Neural crest cell (in vitro differentiated cells): ENCODE measurements at regions not wholly inside any gene's neighbourhood (a gene's known extent, or its start where the extent isn't known, plus 50 kb on each side); places are given as distances from the start of the nearest gene placed in this dataset.
A peak's percentile ranks its signal among the peaks of the same experiment; 100 is the strongest.
"Not testable (repeated sequence)": the region's sequence is repeated elsewhere in the genome, so short reads cannot be mapped to it uniquely, and the experiment has no call there.

Source experiments
- DNase-seq: peaks from one replicate; pipeline ENCODE4 v3.0.0; 2021; ENCODE audit warnings: low read depth, mixed read lengths, low spot score
- H3K27ac Mint-ChIP-seq: one replicate; pipeline ENCODE4 v1.8.0; 2021; ENCODE audit warnings: mild to moderate bottlenecking, mixed read lengths; ENCODE audit not compliant: unreplicated experiment
- H3K27me3 Mint-ChIP-seq: 2 replicates; pipeline ENCODE4 v1.8.0; 2021; ENCODE audit warnings: low read depth, mild to moderate bottlenecking, mixed read lengths
- H3K36me3 Mint-ChIP-seq: 2 replicates; pipeline ENCODE4 v1.8.0; 2021; ENCODE audit warnings: low read depth, mild to moderate bottlenecking, mixed read lengths
- H3K4me1 Mint-ChIP-seq: 2 replicates; pipeline ENCODE4 v1.8.0; 2021; ENCODE audit warnings: mixed read lengths
- H3K4me3 Mint-ChIP-seq: one replicate; pipeline ENCODE4 v1.8.0; 2021; ENCODE audit warnings: mild to moderate bottlenecking, mixed read lengths
- H3K9me3 Mint-ChIP-seq: 2 replicates; pipeline ENCODE4 v1.8.0; 2021; ENCODE audit warnings: mixed read lengths
- CTCF ChIP-seq: fragments of 200-600 bp; sonication (generic); conservative IDR thresholded peaks from 2 replicates; pipeline ENCODE4 v1.5.0; 2021; ENCODE audit warnings: antibody characterized with exemption, mild to moderate bottlenecking

- no peaks in the 10 kb centered on the region for H3K27me3 Mint-ChIP-seq
- no peak for DNase-seq
- no peaks in the 10 kb centered on the region for H3K9me3 Mint-ChIP-seq
- no peaks in the 10 kb centered on the region for H3K36me3 Mint-ChIP-seq
- no peak for TF ChIP-seq CTCF
- H3K4me3 Mint-ChIP-seq = no peak overlapping the region
- H3K27ac Mint-ChIP-seq = peak overlapping the region; percentile 9
- H3K4me1 Mint-ChIP-seq = no peaks in the 10 kb centered on the region
These were observed 318.4 kb upstream of the RIOK2 start for GRCh38 chr5:97501286-97501964.

- Mint-ChIP-seq H3K36me3 (no peaks in the 10 kb centered on the region), H3K9me3 (no peaks in the 10 kb centered on the region), H3K27ac (no peak overlapping the region), H3K4me3 (no peak overlapping the region), H3K27me3 (no peaks in the 10 kb centered on the region), H3K4me1 (no peaks in the 10 kb centered on the region)
- TF ChIP-seq CTCF = no peak
- DNase-seq = no peak
These were observed 318.9 kb upstream of the RIOK2 start for GRCh38 chr5:97501965-97502305.

GRCh38 chr5:97508864-97509263 lies 325.8 kb upstream of the RIOK2 start:
- no peak for TF ChIP-seq CTCF
- Mint-ChIP-seq H3K27me3 (no peaks in the 10 kb centered on the region), H3K27ac (no peak overlapping the region), H3K4me3 (no peak overlapping the region), H3K9me3 (peaks cover 6% of the 10 kb centered on the region), H3K36me3 (no peaks in the 10 kb centered on the region), H3K4me1 (no peaks in the 10 kb centered on the region)
- DNase-seq = no peak

GRCh38 chr5:97519565-97519964 lies 336.5 kb upstream of the RIOK2 start:
- H3K27me3 Mint-ChIP-seq, H3K27ac Mint-ChIP-seq, H3K36me3 Mint-ChIP-seq, DNase-seq, H3K4me3 Mint-ChIP-seq, H3K9me3 Mint-ChIP-seq, H3K4me1 Mint-ChIP-seq: not testable (repeated sequence)

- H3K27me3 Mint-ChIP-seq, H3K36me3 Mint-ChIP-seq, H3K4me1 Mint-ChIP-seq, H3K4me3 Mint-ChIP-seq, H3K27ac Mint-ChIP-seq, DNase-seq, H3K9me3 Mint-ChIP-seq: not testable (repeated sequence)
These were observed 340.3 kb upstream of the RIOK2 start for GRCh38 chr5:97523336-97523735.

GRCh38 chr5:97525780-97526179 lies 342.7 kb upstream of the RIOK2 start:
- Mint-ChIP-seq H3K27ac (no peak overlapping the region), H3K27me3 (no peaks in the 10 kb centered on the region), H3K4me3 (no peak overlapping the region), H3K9me3 (no peaks in the 10 kb centered on the region), H3K36me3 (peaks cover 2% of the 10 kb centered on the region), H3K4me1 (peaks cover 13% of the 10 kb centered on the region)
- no peak for DNase-seq
- TF ChIP-seq CTCF = no peak

- no peak for DNase-seq
- Mint-ChIP-seq H3K36me3 (peaks cover 2% of the 10 kb centered on the region), H3K27ac (no peak overlapping the region), H3K27me3 (no peaks in the 10 kb centered on the region), H3K4me1 (peaks cover 17% of the 10 kb centered on the region), H3K4me3 (no peak overlapping the region), H3K9me3 (no peaks in the 10 kb centered on the region)
- TF ChIP-seq CTCF = no peak
These were observed 345.9 kb upstream of the RIOK2 start for GRCh38 chr5:97528941-97529340.
